ENCODE measurements at regions not wholly inside any gene's neighbourhood (a gene's known extent, or its start where the extent isn't known, plus 50 kb on each side); places are given as distances from the start of the nearest gene placed in this dataset.

GRCh38 chr1:188065917-188066316, 1237.2 kb downstream of the PLA2G4A start:
- TF ChIP-seq CTCF (IDR thresholded peaks at IDR 0.05; ENCODE audit: low read length) (no peak), EZH2phosphoT487 (IDR thresholded peaks at IDR 0.05; ENCODE audit: low read length) (no peak)

All from MM.1S (cell line).